HG03439 (cell line): ENCODE measurements at regions not wholly inside any gene's neighbourhood (a gene's known extent, or its start where the extent isn't known, plus 50 kb on each side); places are given as distances from the start of the nearest gene placed in this dataset.

Experiments used
- ATAC-seq: cut with Tn5 transposase; IDR thresholded peaks from one replicate; pipeline ENCODE4 v1.9.1; 2021; ENCODE audit warnings: mild to moderate bottlenecking, moderate library complexity; ENCODE audit not compliant: unreplicated experiment

DNA sequence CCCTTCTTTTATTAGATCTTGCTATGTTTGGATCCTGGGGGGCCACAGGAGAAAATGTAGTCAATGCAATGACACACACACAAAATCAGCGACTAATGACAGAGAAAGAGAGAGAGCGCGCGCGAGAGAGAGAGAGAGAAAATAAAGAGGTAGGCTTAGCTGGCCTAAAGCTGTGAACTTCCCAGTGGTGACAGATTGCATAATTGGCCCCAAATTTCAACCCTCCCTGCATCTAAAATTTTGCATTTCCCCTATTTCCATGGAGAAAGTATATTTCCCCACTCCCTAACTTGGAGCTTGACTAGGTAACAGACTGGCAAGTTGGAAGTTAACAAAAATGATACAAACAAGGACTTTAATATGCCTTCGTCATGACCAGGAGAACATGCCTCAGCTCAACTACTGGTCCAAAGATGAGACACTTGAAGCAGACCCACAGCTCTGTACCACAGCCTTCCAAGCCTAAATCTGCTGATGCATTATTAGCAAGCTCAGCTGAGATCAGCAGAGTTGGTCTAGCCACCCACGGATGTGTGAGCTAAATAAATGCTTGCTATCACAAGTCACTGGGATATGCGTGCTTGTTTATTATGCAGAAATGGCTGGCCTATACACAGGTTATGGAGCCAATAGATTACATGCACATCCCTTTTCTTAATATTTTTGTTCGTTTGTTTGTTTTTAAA lies 118.1 kb upstream of the PRDM1 start:
- ATAC-seq, result no peak

DNA sequence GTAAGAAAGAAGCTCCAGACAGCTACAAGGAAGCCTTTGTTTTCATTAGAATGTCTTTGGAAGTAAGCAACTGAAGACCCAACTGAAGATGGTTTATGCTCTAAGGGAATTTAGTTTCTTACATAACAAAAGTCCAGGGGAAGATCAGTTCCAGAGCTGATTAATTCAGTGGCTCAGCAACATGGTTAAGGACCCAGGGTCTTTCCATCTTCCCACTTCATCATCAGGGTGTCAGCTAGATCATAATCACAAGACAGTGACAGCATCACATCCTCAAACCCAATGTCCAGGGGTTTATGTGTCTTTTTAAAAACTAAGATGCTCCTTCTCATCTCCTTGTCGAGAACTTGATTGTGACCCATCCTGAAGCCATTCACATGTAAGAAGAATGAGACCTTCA lies 119.7 kb upstream of the PRDM1 start:
- ATAC-seq, result no peak

DNA sequence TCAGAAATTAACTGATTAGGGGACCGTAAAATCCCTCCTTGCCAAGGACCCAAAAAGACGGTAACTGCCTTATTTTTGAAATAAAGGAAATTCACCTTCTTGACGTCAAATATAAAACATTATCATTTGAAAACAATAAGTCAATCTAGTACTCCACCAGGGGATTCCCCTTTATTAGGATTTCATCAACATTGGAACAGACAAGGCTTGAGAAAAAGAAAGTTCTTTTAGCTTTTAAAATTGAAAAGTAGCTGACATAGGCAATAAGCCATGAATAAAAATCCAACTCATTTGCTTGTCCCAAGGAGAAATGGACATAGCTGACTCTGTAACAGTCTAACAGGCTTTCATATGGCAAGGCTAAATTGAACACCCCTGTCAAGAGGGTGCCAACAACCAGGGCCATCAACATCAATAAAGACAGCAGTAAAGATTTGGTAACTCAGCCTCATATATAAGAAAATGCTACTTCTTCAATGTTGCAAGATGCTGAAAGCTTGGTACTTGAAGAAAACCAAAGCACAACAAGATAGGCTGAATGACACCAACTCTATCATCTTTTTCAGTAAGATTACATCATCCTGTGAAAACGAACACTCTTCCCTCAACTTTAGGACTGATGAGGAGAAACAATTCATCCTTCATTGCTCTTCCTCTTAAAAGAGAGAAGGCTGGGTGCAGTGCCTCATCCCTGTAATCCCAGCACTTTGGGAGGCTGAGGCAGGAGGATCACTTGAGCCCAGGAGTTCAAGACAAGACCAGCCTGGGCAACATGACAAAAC lies 121.0 kb upstream of the PRDM1 start:
- no peak for ATAC-seq

DNA sequence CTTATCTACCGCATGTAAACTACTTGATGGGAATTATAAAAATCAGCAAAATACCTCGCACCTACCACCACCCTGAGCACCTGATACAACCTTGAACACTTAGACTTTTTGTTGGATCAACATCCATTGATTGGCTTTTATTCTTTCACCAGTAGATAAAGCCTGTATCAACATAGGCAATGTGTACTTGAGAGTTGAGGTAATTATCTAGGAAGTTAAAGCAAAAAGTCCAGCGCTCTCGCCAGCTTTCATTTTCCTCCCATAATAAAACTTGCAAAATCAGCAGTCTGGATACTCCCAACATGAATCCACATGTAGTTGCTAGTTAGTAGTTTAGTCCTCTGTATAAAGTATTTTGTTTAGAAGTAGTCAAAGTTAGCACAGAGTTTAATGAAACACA lies 132.0 kb upstream of the PRDM1 start:
- no peak for ATAC-seq

DNA sequence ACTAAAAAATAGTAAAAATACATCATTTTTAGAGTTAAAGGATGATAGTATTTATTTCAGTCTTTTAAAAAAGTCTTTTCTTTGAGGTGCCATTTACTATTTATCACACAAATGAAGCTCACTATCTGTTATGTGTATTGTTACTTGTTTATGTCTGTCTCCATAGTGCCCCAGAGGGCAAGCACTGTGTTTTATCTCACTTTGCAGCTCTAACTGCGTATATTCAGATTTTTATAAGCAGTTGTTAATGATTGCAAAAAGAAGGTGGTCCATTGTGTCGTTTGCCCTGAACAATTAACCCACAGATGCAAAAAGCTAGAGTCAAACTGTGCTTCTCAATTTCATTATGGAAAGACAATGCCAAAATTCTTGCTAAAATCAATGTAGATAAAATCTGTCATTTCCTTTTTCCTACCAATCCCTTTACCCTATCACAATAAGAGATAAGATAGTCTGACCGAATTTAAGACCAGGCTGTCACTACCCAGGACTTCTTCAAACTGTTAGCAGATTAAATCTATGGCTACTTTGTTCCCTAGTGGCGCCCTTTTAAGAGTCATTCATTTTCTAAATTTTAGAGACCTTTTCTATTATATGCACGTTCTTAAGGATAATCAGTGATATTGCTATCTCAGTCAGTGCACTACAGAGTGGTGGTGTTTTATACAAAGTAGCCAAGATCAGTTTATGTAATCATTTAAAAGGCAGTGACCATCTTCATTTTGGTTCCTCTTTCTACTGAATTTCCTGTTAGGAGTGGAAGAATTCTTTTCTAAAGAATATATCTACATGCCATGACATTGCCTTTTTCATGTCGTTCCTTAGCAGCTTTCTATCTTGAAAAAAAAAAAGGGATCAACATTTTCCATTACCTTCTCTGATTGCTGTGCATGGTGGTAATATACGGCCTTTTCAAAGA lies 133.1 kb upstream of the PRDM1 start:
- ATAC-seq, result no peak

DNA sequence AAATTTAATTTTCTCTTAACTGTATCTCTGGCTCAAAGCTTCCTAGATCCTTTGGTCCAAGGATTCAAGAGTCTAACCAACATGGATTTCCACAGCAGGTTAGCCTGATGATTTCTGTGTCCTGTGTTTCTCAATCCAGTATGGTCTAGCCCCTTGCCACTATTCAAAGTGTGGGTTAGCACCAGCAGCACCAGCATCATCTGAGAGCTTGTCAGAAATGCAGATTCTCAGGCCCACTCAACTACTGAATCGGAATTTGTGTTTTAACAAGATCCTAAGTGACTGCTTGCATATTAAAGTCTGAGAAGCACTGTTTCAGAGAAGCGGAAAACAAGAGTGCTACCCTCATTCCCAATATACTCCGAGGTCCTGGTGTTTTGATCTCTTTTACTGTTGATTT lies 133.8 kb upstream of the PRDM1 start:
- no peak for ATAC-seq

DNA sequence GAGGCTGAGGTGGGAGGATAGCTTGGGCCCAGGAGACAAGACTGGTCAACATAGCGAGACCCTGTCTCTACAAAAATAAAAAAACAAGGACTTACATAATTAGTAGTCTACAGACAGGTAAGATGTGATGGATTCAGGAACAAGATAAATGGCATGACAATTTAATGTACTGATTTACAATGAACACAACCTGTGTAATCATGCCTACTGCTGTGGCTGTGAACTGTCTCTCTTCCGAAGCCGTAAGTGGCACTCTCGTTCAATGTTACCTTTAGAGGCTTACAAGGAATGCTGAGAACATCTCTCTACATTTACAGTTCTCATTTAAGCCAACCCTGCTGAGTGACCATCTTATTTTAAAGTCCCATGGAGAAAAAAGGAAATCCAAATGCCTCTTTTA lies 134.8 kb upstream of the PRDM1 start:
- no peak for ATAC-seq

DNA sequence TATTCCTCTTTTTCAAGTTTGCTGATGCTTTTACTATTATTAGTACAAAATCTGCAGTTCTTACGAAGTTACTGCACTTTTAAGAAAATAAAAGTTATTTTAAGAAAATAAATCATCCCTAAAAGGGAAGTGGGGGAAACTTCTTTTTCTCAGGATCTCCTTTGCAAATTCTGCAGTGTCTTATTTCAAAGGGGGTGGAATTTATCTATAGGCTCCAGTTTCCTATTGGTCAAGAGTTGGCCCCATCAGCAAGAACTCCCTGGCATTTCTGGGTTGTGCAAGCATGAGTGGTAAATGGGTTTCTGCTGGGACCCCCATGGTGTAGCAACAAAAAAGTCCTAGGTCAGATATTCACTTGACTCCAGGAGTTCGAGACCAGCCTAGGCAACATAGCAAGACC lies 136.3 kb upstream of the PRDM1 start:
- no peak for ATAC-seq

DNA sequence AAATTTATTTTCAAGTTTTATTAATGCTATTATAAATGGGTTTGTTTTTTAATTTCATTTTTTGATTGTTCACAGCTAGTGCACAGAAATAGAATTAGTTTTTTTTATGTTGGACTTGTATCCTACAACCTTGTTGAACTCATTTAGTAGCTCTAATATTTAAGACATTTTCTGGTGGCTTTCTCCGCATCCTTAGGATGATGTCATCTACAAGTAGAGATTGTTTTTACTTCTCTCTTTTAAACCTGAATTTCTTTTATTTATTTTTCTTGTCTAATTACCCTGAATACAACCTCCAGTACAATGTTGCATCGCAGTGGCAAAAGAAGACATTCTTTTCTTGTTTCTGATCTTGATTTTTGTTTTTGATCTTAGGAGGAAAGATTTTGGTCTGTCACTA lies 142.6 kb upstream of the PRDM1 start:
- ATAC-seq, result no peak

DNA sequence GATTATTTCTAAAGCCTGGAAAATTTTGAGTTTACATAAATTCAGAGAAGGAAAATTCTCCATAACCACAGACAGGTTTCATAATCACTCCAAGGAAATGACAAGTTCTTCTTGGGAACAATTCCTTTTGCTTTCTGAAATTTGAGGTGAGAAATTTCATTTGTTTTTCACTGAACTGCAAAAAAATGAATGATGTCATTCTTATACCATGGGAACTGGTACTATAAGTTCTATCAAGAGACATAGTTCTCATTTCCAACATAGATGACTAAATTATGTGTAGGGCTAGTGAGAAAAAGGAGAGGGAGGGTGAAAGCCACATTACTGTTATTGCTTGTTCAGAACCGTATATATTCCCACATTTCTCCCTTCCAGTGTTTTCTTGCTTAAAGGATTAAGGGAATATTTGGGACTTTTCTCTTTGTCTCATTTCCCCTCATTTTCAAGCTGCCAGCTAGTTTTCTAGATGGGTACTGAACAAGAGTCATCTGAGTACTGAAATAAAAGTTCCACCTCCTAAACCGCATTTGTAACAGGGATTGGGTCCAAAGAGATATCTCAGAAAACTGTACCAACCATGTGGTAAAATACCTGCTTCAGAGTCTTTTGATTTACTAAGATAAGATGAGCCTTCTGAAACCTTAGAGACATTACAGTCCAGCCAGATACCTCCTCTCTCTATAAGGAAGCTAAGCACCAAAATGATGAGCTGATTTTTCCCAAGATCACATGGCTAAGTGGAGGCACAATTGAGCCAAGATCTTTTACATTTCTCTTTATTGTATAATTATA lies 144.3 kb upstream of the PRDM1 start:
- no peak for ATAC-seq

DNA sequence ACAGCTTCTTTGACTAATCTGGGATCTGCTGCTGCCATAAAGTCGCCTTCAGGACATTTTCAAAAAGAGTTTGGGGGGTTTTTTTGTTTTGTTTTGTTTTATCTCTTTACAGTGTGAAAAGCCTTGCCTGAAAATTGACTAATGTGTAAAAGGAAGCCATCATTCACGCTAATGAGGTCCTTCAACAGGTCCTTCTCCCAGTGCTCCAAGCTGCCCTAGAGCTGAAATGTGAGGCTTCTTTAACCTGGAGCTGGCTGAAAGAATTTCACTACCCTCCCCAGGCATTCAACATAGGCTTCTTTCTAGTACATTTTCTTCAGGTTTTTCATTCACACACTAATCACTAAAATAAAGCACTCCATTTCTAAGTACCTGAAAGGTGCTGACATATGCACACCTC lies 145.1 kb upstream of the PRDM1 start:
- ATAC-seq, result no peak

DNA sequence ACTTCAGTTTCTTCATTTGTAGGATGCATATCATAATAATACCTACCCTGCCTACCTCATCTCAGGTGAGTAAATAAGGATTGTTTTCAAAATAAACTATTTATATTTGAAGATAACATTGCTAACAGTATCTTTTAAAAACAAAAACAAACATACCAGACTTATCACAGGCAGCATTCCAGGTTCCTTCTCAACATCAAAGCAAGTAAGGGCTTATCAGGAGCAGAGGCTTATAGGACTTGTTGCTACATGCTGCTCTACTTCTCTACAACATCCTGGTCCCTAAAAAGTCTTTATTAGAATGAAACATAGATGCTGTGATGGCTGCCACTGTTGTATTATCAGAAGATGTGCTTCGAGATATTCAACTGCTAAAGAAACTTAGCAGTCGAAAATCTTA lies 149.2 kb upstream of the PRDM1 start:
- ATAC-seq, result no peak

DNA sequence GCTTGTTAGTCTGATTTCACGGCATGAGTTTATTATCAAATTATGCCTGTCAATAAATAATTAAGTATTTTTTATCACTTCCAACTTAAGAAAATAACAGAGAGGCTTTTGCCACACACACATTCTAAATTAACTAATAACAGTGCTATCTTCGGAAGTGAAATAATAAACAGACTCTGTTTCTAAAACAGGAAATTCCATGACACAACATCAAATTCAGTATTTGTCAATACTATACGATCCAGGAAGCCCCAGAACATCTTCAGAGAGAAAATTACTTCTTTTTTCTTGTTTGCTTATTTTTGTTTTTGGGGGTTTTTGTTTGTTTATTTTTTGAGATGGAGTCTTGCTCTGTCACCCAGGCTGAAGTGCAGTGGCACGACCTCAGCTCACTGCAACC lies 150.7 kb upstream of the PRDM1 start:
- ATAC-seq, result no peak

DNA sequence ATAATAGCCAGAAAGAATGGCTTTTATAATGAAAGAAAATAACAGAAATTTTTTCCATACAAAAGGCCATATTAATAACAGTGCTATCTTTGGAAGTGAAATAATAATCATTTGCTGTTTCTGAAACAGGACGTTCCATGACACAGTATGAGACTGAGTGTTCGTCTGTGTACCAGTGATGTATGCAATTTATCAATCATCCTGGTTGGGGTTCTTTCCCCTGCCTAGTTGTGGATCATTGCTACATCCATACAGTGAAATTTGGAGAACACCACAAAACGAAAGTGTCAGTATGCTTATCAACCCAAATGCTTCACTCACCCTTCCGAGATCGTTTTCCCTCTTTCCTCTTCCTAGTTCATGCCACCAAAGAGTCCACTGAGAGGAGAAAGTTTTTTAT lies 151.4 kb upstream of the PRDM1 start:
- ATAC-seq, result no peak

DNA sequence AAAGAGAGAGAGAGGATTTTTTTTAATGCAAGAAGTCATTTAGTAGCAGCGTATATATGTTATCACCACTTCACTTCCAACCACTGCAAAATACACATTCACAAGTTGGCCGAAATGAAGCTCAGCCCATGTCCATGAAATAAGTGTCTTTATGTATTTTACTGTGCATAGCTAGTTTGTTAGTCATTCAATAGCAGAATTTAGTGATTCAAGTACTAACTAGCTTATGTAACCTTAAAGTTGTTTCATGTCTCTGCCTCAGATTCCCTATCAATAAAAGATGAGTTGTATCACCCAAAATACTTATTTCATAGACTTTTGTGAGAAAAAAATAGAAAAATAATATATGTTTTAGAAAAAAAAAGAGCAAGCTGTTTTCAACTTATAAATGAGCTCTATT lies 153.7 kb upstream of the PRDM1 start:
- ATAC-seq, result no peak

DNA sequence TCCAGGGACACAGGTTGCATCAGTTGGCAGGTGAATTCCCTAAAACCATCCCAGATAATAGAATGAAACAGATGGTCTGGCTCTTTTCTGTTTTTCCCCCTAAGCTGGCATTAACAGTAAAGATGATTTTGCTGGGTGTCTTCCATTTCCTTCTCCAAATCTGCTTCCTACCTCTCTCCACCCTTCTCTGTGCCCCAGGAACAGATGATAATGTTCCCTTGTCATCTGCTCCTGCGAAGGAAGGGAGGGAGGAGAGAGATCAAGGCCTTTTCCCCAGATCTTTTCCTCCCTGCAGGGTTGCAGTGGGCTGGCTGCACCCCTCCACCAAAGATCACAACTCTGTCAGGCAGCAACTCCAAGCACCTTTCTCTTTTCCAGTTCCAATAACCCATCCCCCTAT lies 156.5 kb upstream of the PRDM1 start:
- ATAC-seq, result no peak

DNA sequence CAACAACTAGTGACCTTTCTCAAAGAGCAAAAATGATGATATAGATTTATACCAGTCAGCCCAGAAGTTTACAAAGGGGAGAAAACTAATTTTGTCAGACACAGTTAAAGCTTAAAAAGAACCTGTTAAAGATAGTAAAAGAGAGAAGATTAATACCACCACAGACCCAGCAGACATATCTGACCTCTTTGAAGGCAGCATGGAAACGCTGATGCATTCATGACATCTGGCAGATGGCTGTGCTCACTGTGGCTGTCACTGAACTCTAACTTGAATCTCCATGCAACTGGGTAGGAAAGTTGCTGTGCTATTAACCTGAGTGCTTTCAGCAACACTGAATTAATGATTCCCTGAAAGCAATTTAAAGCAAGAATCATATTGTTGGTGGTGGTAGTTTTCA lies 159.8 kb upstream of the PRDM1 start:
- no peak for ATAC-seq

DNA sequence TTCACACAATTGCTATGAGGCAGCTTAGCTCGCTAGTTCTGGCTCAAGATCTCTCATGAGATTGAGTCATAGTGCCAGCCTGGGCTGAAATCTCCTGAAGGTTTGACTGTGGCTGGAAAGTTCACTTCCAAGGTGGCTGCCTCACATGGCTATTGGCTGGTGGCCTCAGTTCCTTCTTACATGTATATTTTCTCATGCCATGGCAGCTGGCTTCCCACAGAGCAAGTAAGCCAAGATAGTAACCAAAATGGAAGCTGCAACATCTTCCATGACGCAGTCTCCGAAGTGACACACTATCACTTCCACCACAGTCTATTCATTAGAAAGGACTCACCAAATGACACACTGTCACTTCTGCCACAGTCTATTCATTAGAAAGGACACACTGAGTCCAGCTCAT lies 160.4 kb upstream of the PRDM1 start:
- ATAC-seq, result no peak

DNA sequence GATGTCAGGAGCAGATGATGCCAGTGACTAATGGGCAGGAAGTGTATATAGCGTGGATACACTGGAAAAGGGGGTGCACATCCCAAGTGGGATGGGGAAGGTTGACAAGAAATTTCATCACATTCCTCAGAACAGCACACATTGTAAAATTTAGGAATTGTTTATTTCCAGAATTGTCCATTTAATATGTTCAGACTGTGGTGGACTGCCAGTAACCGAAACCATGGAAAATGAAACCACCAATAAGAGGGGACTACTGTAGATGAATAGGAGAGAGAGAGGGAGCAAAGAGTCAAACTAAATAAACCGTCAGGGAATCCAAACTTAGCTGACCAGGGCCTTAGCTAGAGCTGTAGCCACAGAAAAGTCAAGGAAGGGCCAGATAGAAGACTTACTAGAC lies 164.4 kb upstream of the PRDM1 start:
- ATAC-seq, result no peak

DNA sequence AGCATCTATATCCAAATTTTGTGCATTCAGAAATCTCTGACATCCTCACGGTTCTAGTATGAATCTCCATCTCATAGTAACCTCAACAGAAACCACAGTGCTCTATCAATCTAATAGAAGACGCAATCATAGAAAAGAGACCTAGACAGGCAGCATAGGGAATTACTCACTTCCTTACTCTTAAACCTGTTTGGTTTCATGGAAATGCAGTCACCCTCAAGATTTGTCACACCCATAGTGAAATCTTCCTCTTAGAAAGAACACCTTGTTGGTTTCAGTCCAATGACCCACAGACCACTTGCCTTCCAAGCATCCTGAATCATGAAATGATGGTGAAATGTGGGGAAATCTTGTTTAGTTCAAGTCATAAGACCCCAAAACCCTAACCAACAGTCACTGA lies 166.1 kb upstream of the PRDM1 start:
- no peak for ATAC-seq
